CD4-positive, alpha-beta T cell treated with Interleukin-15 for 1 hour (primary cell): ENCODE measurements at regions not wholly inside any gene's neighbourhood (a gene's known extent, or its start where the extent isn't known, plus 50 kb on each side); places are given as distances from the start of the nearest gene placed in this dataset.

ENCODE experiments used
- DNase-seq: peaks from one replicate; pipeline ENCODE4 v3.0.0-alpha.2; 2020

DNA sequence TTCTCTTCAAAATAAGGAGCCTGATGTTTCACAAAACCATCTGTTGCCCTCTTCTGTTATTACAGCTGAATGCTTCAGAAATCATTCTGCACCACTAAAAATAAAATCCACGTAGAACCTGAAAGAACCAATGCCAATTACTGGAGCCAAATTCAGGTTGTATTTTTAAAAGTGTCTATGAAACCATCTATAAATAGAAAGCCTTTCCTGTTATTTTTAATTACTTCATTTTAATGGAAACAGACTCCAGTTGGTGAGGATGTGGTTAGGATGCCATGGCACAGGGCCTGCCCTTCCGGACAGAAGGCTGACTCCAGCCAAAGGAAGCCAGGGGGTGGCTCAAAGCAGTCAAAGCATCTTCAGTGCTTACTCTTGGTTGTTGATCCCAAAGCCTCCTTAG lies 119.8 kb downstream of the TENT4A start:
- DNase-seq: no peak

DNA sequence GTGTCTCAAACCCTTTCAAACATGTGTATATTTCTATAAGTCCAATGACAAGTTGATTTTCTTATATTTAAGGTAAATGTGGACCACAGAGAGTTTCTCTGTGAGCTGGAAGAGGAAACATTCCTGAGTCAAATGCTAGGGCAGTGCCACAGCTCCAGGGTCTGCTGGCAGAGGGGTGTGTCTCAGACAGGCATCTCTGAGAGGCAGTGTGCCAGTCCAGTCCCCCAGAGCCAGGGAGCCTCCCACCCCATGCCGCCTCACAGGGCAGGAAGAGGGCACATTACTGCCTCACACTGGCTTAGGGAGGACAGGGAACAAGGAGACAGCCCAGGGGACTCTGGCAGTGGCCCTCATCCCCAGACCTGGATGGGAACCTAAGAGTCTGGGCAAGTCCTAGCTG lies 120.2 kb downstream of the TENT4A start:
- DNase-seq: no peak

DNA sequence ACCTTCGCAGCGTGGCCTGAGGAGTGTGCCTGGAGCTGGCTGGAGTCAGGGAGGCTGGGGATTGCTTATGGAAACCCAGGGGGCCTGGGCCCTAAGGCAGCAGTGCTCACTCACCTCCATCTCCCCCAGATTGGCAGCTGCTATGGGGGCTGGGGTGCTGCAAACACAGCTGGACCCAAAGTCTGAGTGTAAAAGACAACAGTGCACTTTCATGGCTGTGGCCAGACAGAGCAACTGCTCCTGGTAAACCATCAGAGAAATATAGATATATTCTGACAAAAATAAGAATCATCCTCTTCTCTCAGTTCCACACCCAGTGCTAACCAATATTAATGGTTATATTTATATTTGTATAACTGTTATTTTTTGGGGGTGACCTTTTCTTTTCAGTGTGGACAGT lies 123.9 kb downstream of the TENT4A start:
- DNase-seq: no peak

DNA sequence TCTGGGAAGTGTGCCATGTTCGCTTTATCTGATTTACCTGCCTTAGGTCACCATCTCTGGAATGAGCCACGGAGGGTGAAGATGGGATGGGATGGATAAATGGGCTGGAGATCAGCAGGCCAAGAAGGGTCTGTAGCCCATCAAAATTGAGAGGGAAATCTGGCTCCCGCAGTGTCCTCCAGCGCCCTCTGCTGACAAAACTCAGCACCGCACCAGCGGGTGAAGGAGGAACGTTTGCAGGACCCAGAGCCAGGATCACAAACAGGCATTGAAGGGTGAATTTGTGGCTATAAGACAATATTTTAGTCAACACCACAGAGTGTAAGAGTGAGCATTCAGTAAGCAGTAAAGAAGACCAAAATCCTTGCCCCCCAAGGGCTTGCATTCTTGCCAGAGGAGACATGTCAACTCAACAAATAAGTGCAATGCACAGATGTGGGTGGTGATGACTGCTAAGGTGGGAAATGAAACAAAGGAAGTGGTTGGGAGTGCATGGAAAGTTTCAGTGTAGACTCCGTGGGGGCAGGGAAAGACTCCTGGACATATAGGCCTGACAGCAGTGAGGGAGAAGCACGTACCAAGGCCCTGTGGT lies 124.4 kb downstream of the TENT4A start:
- no peak for DNase-seq

DNA sequence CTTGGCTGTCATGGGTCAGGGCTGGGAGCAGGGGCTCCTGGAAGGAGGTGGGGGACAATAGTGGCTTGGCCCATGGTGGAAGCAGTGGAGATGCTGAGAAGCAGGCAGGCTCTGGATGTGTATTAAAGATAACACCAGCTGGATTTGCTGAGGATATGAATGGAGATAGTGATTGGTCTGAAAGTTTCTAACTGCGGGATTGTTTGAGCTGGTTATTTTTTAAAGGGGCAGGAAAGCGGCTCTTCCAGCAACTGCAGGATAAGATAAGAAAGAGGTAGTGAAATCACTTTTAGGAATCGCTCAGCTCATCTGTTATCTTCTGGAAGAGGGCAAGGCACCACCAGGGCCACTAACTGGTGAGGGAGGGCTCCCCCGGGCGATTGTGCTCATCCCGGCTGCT lies 125.5 kb downstream of the TENT4A start:
- DNase-seq: no peak

DNA sequence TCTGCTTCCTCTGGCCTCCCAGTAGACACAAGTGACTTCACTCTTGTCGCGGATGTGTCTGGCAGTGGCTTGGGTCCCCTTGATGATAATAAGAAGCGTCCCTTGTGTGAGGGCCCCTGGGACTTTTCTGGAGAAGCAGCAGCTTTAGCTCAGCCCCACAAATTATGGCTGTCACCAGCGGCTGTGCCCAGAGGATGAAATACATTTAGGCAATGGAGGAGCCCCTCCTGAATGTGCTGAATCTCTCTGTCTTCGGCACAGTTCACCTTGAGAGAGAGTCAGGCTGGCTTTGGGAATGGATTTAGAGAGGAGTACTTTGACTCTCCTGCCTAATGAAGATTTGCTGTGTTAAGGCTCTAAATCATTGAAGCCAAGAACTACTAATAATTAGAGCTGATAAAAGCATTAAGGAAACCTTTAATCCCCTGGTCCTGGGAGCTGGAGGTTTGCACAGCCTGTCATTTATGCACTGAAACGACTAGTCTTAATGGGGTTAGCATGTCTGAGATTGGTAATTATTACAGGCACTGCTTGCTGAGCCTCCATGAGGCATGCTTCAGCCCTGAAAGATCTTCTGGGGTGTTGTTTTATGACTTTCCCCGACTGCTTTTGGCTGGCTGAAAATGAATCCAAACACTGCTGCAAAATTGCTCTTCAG lies 127.0 kb downstream of the TENT4A start:
- DNase-seq: no peak

DNA sequence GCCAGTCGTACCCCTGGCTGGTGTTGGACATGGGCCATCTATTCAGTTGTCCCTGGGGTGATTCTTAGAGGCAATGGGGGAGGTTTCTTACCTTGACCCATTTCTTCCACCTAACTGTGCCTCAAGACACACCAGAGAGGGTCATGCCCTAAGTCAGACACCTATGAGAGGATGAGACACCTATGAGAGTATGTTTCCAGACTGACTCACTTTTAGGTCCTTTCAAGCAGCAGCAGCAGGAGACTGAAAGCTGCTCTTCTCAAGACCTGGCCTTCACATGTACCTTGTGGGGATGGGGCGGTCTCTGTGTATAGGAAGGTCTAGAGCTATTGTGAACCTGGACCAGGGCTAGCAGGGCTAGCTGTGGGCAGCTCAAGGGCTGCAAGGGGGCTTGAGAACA lies 130.1 kb downstream of the TENT4A start:
- DNase-seq: no peak

DNA sequence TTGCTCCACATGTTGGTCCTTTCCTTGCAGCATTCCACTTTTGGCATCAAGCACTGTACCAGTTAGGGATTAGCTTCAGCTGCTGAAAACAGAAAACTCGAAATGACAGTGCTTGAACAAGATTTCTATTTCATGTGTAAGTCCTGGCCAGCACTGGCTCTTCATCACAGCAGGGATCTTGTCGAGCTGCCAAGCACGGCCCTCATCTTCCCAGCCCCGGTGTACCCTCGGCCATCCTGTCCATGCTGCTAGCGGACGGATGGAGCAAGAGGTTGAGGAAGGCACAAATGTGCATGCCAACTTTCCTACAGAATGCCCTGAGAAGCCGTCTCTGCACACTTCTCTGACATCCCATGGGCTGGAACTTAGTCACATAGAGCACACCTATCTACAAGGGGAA lies 130.6 kb downstream of the TENT4A start:
- no peak for DNase-seq

DNA sequence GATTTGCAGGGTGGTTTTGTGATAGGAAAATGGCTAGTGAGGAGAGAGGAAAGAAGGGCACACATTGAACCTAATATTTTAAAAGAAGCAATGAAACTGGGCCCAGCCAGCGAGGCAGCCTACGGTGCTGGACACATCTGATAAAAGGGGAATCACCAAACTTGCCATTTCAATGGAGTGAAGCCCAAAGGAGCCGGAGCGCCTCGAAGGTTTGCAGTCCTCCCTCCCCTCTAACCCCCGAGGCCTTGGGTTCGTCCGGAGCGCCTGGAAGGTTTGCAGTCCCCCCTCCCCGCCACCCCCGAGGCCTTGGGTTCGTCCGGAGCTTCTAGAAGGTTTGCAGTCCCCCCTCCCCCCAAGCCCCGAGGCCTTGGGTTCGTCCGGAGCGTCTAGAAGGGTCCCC lies 132.6 kb downstream of the TENT4A start:
- no peak for DNase-seq

DNA sequence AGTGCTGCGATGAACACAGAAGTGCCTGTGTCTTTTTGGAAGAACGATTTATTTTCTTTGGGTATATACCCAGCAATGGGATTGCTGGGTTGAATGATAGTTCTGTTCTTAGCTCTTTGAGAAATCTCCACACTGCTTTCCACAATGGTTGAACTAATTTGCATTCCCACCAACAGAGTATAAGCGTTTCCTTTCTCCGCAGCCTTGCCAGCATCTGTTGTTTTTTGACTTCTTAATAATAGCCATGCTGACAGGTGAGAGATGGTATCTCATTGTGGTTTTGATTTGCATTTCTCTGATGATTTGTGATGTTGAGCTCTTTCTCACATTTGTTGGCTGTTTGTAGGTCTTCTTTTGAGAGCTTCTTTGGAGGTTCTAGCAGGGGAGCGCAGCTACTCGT lies 134.6 kb downstream of the TENT4A start:
- no peak for DNase-seq

DNA sequence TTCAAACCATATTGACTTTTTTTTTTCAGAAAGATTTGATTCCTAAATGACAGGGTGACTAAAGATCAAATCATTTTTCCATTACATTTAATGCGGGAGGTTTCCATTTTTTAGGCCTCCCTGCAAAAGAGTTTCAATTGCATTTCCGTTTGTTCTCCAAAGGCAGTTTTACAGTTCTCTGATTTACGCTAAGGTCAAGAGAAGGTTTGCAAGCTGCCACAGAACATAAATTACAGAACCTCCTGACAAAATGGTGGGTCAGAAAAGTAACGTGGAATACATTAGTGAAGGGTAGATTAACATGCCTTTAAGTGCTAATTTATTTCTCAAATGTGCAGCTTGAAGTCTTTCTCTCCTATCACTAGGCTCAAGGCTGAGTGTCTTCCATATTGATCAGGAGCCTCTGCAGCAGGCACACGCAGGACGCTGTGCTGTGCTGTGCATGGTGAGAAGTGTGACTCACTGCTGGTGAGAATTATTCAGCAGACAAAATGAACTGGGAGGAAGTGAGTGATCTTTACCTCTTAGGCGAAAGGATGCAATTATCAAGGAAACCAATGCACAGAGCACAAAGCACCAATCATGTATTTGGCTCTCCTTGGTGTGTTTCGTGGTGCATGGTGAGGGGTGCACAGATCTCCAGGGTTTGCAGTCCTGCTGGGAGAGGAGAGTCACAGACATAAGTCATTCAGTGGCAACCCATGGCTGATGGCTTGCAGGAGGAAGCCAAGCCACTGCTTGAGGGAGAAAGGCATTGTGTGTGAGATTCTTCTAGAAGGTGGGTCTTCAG lies 136.3 kb downstream of the TENT4A start:
- DNase-seq: no peak

DNA sequence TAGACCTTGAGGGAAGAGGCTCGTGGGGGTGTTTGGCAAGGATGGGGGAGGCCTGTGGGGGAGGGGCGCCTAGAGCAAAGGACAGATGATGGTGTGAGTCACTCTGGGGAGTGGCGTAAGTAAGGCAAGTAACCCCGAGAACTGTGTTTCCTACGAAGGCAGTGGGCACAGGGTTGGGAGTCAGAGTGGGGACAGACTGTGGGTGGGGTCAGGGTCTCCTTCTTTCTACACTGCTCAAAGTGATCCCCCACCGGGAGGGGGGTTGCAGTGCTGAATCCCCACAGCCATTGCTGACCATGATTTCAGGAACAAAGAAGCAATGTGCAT lies 136.8 kb downstream of the TENT4A start:
- DNase-seq: no peak

DNA sequence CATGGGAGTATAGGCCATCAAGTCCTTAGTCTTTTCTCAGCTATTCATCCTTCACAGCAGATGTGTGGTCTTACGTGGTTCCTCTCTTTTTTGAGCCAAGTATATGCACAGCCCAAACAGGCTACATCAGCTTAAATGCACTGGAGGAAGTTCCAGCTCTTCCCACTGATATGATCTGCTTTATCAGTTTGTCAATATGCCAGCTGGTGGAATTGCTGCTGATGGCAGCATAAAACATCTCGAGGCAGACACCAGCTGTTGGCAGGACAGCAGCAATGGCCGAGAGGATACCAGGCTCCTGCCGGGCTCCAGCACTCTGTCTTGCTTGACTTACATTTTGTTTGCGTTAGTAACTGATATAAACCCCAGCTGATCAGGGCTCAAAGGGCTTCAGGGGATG lies 143.4 kb downstream of the TENT4A start:
- DNase-seq: no peak

DNA sequence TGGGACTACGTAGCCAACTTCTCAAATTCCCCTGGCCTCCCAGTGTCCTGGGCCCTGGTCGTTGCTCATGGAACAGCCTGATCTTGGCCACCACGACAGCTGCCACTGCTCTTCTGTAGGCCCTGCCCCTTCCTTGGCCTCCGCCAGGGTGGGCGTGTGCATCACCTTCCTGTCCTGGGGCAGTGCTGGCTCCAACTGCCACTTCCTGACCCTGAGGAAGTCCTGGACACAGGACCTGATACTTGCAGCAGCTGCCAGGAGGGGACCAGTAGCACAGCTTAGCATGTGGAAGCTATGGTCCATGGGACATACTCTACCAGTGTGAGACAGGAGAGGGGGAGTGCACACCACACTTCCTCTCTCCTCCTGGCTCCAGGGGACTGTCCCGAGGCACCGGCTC lies 145.2 kb downstream of the TENT4A start:
- DNase-seq: no peak

DNA sequence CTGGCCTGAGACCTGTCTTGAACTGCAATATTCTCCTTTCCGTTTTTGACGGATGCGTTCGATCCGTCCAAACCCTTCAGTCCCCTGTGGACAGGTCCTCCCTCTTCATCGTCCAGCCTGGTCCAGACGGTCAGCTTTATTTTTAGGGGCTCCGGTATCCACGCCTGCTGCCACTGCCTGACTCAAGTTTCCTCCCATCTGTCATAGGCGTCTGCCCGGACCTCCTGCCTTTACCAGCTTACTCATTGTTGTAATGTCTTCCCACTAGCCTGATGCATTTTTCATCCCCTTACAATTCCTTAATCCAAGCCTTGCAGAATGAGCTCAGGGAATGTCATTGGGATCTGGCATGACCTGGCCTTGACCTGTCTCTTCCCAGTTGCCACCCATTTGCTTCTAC lies 145.8 kb downstream of the TENT4A start:
- DNase-seq: no peak

DNA sequence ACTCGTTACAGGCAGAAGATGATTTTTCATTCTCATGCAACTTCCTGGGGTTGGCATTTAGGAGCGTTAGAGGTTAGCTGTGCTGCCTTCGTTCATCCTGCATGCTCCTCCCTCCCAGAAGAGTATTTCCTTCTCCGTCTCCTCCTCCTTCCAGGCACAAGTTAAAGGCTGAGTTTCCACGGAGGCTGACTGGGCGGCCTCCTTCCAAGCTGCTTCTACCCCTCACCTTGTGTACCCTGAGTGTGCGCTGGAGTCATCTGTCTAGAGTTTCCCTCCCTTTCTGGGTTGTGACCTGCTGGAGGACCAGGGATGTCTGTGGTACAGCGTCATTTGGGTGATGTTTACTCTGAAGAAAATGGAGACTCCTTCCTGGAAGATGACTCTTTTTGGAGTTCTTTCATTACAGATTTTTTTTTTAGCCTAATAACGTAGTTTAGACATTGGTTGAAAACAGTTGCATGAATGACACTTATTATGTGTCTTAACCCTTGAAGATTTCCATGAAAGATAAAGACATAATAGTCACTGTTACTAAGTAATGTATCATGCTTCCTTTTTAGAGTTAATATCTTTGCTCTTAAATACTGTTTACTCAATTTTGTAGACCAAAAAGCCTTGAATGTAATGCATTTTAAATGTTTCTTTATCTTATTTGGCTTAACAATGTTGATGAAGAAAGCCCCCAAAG lies 146.9 kb downstream of the TENT4A start:
- no peak for DNase-seq

DNA sequence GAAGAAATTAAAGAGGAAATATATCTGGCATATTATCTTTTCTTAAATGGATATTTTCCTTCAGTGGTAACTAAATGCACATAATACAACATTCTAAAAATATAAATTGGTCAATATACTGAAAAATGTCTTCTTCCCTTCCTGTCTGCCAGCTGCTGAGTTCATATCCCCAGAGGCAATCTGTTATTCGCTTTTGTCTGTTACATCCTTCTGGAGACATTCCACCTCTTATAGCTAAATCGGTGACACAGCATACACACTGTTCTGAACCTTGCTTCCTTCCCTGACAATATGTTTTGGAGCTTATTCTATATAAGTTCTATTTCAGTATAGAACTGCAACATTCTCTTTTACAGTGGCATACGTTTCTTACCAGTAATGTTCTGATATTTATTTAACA lies 147.8 kb downstream of the TENT4A start:
- DNase-seq: no peak

DNA sequence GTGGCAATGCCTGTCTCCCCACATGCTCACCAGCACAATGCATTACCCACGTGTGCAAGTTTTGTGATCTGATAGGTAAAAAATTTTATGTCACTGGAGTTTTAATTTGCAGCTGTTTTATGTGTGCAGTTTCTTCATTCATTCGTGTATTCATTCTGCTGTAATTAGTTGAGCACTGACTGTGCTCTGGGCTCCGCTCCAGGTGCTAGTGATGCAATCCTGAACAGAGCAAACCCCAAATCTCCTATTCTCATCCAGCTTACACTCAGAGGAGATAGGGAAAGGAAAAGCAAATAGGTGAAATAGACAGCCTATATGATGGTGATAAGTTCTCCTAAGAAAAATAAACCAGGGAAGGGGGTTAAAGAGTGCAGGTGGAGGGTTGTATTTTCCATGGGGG lies 148.4 kb downstream of the TENT4A start:
- DNase-seq: no peak

DNA sequence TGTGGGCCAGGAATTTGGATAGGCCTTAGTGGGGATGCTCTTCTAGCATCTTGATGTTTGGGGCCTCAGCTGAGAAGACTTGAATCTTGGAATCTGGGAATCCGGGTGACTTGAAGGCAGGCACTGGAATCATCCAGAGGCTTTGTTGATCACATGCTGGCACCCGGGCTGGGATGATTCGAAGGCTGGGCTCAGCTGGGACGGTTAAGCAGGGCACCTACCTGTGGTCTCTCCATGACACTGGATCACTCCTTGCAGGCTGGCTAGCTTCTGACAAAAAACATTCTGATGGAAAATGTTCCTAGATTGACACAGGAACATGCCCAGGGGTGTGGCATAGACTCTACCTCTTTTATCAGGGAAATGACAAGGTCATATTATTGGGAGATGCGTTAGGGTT lies 149.1 kb downstream of the TENT4A start:
- no peak for DNase-seq

DNA sequence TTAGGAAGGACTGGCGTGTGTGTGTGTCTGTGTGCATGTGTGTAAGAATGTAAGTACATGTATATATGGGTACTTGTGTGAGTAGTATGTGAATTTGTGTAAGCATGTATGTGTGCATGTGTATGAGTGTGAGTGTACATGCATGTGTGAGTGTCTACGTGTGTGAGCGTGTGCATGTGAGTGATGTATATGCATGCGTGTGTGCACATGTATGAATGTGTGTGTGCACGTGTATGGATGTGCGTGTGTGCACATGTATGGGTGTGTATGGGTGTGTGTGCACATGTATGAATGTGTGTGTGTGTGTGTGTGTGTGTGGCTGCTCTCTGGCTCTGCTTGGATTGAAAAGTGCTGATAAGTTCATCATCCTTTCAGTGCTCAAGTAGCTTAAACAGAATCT lies 154.5 kb downstream of the TENT4A start:
- DNase-seq: no peak

DNA sequence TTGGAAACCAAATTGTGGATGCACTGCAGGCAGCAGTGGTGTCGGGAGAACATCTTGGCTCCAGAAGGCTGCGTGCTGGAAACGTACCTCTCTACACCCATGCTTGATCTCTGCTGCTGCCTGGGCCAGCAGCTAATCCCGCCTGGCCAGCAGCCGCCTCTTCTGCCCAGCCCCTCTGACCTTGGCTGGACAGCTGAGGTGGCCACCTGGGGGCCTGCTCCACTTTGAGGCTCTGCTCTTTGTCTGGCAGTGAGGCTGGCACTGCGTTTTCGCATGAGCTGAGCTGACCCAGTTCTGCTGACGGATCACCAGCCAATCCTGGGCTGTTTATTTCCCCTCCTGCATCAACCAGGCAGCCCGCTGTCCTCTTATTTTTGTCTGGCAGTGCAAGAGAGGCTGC lies 154.9 kb downstream of the TENT4A start:
- no peak for DNase-seq

DNA sequence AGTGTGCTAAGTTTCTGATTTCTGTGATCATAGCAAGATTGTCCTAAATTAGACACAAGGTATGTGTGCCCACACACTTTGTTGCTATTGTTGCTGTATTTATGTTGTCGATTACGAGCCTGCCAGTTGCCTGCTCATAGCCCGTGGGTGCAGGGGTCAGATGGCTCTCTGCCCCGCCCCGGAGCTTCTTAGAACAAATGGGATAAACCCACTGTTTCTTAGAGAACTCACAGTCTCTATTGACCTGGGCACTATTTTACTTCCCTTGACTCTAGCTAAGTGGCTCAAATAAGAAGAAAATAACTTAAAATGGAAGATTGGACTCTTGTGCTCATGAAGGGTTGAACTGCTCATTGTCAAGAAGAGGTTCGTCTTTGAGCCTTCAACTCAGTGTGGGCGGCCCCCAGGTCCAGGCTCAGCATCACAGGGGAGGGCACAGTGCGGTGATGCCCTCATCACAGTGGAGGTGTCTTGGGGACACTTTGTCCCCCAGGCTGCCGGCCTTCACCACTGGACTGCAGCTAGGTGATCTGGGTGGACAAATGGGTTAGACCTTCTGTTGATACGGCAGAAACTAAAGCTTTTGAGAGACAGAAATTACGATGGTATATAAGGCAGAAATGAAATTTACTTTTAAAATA lies 155.5 kb downstream of the TENT4A start:
- DNase-seq: no peak

DNA sequence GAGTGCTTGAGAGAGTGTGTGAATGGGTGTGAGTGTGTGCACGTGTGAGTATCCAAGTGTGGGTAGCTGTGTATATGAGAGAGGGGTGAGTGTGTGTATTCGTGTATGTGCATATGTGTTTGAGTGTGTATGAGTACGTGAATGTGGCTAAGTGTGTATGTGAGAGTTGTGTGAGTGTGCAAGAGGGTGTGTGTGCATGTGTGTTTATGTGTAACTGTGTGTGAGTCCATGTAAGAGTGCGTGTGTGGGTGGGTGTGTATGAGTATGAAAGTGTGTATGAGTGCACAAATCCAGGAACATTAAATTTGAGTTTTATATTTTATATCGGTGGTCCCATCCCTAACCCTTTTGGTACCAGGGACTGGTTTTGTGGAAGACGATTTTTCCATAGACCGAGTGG lies 156.4 kb downstream of the TENT4A start:
- no peak for DNase-seq
